ENCODE measurements at regions not wholly inside any gene's neighbourhood (a gene's known extent, or its start where the extent isn't known, plus 50 kb on each side); places are given as distances from the start of the nearest gene placed in this dataset.

GRCh38 chr15:31803388-31803884, 226.9 kb upstream of the CHRNA7 start:
- Histone ChIP-seq H3K36me3 (replicated peaks; ENCODE audit: insufficient read depth, low read depth) (no peaks in the 10 kb centered on the region), H3K9me2 (replicated peaks; ENCODE audit: insufficient read depth) (no peaks in the 10 kb centered on the region), H3K4me1 (ENCODE audit: insufficient read depth) (no peaks in the 10 kb centered on the region), H2AFZ (no peak overlapping the region), H3K79me2 (no peaks in the 10 kb centered on the region), H3K9me3 (ENCODE audit: low read depth) (no peaks in the 10 kb centered on the region), H4K20me1 (ENCODE audit: insufficient read depth, poor library complexity, severe bottlenecking) (no peaks in the 10 kb centered on the region), H3K4me3 (no peak overlapping the region), H3K4me2 (no peak overlapping the region), H3K27ac (no peak overlapping the region), H3K27me3 (no peaks in the 10 kb centered on the region)
- DNase-seq (ENCODE audit: low spot score): no peak
- TF ChIP-seq CTCF (IDR thresholded peaks at IDR 0.05; ENCODE audit: poor library complexity): no peak
- no peak for TF ChIP-seq EZH2phosphoT487 (IDR thresholded peaks at IDR 0.05; ENCODE audit: low read depth, severe bottlenecking, unreplicated experiment)
- no peak for TF ChIP-seq EZH2 (IDR thresholded peaks at IDR 0.05; ENCODE audit: borderline replicate concordance)
- 63% methylated on average over 3 of the region's 3 CpGs for WGBS (ENCODE audit: low lambda C conversion rate, missing lambda C conversion rate)

- H3K9me2 ChIP-seq (replicated peaks; ENCODE audit: insufficient read depth): no peaks in the 10 kb centered on the region
- no peak overlapping the region for H2AFZ ChIP-seq
- DNase-seq (ENCODE audit: low spot score): no peak
- H3K4me3 ChIP-seq: no peak overlapping the region
- H3K36me3 ChIP-seq (replicated peaks; ENCODE audit: insufficient read depth, low read depth): no peaks in the 10 kb centered on the region
- H3K4me2 ChIP-seq: no peak overlapping the region
- no peaks in the 10 kb centered on the region for H3K79me2 ChIP-seq
- 81% methylated on average over 5 of the region's 5 CpGs for WGBS (ENCODE audit: low lambda C conversion rate, missing lambda C conversion rate)
- no peaks in the 10 kb centered on the region for H3K9me3 ChIP-seq (ENCODE audit: low read depth)
- no peaks in the 10 kb centered on the region for H4K20me1 ChIP-seq (ENCODE audit: insufficient read depth, poor library complexity, severe bottlenecking)
- TF ChIP-seq EZH2phosphoT487 (IDR thresholded peaks at IDR 0.05; ENCODE audit: low read depth, severe bottlenecking, unreplicated experiment): no peak
- TF ChIP-seq EZH2 (IDR thresholded peaks at IDR 0.05; ENCODE audit: borderline replicate concordance): no peak
- TF ChIP-seq CTCF (IDR thresholded peaks at IDR 0.05; ENCODE audit: poor library complexity): no peak
- no peaks in the 10 kb centered on the region for H3K4me1 ChIP-seq (ENCODE audit: insufficient read depth)
- H3K27me3 ChIP-seq: no peaks in the 10 kb centered on the region
- no peak overlapping the region for H3K27ac ChIP-seq
Observed at GRCh38 chr15:31805090-31805662, 225.1 kb upstream of the CHRNA7 start.

GRCh38 chr15:31806106-31806505, 224.2 kb upstream of the CHRNA7 start:
- no peak overlapping the region for H3K4me3 ChIP-seq
- no peaks in the 10 kb centered on the region for H4K20me1 ChIP-seq (ENCODE audit: insufficient read depth, poor library complexity, severe bottlenecking)
- H3K4me2 ChIP-seq: no peak overlapping the region
- H3K4me1 ChIP-seq (ENCODE audit: insufficient read depth): no peaks in the 10 kb centered on the region
- H3K27ac ChIP-seq: no peak overlapping the region
- no peaks in the 10 kb centered on the region for H3K9me2 ChIP-seq (replicated peaks; ENCODE audit: insufficient read depth)
- no peak overlapping the region for H2AFZ ChIP-seq
- no peaks in the 10 kb centered on the region for H3K36me3 ChIP-seq (replicated peaks; ENCODE audit: insufficient read depth, low read depth)
- DNase-seq (ENCODE audit: low spot score): no peak
- H3K27me3 ChIP-seq: no peaks in the 10 kb centered on the region
- H3K9me3 ChIP-seq (ENCODE audit: low read depth): no peaks in the 10 kb centered on the region
- TF ChIP-seq EZH2phosphoT487 (IDR thresholded peaks at IDR 0.05; ENCODE audit: low read depth, severe bottlenecking, unreplicated experiment) (no peak), EZH2 (IDR thresholded peaks at IDR 0.05; ENCODE audit: borderline replicate concordance) (no peak), CTCF (IDR thresholded peaks at IDR 0.05; ENCODE audit: poor library complexity) (no peak)
- no peaks in the 10 kb centered on the region for H3K79me2 ChIP-seq

Data from hepatocyte (in vitro differentiated cells).